ENCODE measurements at regions not wholly inside any gene's neighbourhood (a gene's known extent, or its start where the extent isn't known, plus 50 kb on each side); places are given as distances from the start of the nearest gene placed in this dataset.

DNA sequence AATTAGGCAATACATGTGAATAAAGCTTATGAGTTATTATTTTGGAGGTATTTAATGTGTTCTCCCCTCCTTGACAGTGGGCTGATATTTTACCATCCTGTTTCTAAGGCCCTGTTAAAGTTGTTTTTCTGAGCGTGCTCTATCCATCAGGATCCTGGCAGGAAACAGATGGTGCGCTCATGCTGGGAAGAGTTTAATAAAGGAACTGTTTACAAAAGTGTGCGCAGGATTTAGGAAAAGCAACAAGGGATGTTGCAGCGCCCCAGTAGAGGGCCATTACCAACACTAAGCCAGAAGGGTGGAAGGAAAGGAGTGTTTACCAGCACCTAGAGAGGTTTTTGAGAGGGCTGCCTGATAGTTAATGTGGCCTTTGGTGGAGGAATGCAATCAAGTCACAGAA is 374.5 kb downstream of the KCNRG start:
- TF ChIP-seq POLR2A (IDR thresholded peaks at IDR 0.05), result no peak
- TF ChIP-seq, protein P1, sequence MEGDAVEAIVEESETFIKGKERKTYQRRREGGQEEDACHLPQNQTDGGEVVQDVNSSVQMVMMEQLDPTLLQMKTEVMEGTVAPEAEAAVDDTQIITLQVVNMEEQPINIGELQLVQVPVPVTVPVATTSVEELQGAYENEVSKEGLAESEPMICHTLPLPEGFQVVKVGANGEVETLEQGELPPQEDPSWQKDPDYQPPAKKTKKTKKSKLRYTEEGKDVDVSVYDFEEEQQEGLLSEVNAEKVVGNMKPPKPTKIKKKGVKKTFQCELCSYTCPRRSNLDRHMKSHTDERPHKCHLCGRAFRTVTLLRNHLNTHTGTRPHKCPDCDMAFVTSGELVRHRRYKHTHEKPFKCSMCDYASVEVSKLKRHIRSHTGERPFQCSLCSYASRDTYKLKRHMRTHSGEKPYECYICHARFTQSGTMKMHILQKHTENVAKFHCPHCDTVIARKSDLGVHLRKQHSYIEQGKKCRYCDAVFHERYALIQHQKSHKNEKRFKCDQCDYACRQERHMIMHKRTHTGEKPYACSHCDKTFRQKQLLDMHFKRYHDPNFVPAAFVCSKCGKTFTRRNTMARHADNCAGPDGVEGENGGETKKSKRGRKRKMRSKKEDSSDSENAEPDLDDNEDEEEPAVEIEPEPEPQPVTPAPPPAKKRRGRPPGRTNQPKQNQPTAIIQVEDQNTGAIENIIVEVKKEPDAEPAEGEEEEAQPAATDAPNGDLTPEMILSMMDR (IDR thresholded peaks at IDR 0.05), result no peak

Measured in body of pancreas (tissue), 4 donors.